PC-9 (cell line): ENCODE measurements at regions not wholly inside any gene's neighbourhood (a gene's known extent, or its start where the extent isn't known, plus 50 kb on each side); places are given as distances from the start of the nearest gene placed in this dataset.

ENCODE experiments used
- EZH2 ChIP-seq: fragments of 200-600 bp; sonication (generic); IDR thresholded peaks from 2 replicates; pipeline ENCODE4 v1.8.0; 2017; ENCODE audit warnings: antibody characterized with exemption, low read depth
- TF ChIP-seq, protein P1 (sequence below): fragments of 200-600 bp; sonication (generic); conservative IDR thresholded peaks from 2 replicates; pipeline ENCODE4 v1.6.1; 2017; ENCODE audit warnings: mixed run types, antibody characterized with exemption, mild to moderate bottlenecking, moderate library complexity

DNA sequence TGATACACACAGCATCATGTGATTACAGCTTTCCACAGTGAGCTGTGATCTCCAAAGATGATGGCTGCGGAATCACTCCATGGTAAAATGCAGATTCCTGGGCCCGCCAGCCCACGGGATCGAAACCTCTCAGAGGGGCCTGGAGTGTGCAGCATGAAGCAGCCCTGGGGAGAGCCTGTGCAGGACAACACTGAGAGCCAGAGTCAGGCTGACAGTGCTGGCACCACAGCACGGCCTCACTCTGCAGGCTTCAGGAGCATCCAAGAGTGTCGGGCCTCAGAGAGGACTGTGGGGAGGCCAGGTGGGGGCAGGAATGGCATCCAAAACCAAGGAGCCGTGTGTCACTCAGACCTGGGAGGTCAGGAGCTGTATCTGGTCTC lies 533.4 kb downstream of the TCERG1L start:
- TF ChIP-seq, protein P1, sequence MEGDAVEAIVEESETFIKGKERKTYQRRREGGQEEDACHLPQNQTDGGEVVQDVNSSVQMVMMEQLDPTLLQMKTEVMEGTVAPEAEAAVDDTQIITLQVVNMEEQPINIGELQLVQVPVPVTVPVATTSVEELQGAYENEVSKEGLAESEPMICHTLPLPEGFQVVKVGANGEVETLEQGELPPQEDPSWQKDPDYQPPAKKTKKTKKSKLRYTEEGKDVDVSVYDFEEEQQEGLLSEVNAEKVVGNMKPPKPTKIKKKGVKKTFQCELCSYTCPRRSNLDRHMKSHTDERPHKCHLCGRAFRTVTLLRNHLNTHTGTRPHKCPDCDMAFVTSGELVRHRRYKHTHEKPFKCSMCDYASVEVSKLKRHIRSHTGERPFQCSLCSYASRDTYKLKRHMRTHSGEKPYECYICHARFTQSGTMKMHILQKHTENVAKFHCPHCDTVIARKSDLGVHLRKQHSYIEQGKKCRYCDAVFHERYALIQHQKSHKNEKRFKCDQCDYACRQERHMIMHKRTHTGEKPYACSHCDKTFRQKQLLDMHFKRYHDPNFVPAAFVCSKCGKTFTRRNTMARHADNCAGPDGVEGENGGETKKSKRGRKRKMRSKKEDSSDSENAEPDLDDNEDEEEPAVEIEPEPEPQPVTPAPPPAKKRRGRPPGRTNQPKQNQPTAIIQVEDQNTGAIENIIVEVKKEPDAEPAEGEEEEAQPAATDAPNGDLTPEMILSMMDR = no peak
- no peak for TF ChIP-seq EZH2
